ENCODE measurements at regions not wholly inside any gene's neighbourhood (a gene's known extent, or its start where the extent isn't known, plus 50 kb on each side); places are given as distances from the start of the nearest gene placed in this dataset.

DNA sequence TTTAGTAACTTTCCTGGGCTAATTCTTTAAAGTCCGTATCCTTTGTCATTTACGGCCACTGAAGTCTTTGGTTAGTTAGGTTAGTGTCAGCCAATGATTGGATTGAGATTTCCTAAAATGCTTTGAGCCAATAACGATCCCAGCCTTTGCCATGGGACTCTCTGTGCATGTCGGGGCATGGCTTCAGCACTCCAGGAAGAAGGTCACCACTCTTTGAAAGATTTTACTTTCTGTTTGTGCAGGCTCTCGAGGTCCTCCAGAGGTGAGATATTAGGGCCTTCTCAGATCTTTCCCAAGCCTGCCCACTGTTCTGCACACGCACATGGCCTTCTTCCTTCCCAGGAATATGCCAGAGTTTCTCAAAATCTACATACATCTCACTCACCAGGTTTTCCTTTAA lies 153.7 kb upstream of the ARGLU1 start:
- H3K36me3 ChIP-seq, result no peaks in the 10 kb centered on the region
- peaks cover 0 to 25% of the 10 kb centered on the region in 2 donors for H3K9me3 ChIP-seq
- H3K4me1 ChIP-seq, result no peaks in the 10 kb centered on the region
- TF ChIP-seq POLR2A (IDR thresholded peaks at IDR 0.05), result no peak
- TF ChIP-seq POLR2AphosphoS5 (IDR thresholded peaks at IDR 0.05), result no peak
- TF ChIP-seq, protein P1, sequence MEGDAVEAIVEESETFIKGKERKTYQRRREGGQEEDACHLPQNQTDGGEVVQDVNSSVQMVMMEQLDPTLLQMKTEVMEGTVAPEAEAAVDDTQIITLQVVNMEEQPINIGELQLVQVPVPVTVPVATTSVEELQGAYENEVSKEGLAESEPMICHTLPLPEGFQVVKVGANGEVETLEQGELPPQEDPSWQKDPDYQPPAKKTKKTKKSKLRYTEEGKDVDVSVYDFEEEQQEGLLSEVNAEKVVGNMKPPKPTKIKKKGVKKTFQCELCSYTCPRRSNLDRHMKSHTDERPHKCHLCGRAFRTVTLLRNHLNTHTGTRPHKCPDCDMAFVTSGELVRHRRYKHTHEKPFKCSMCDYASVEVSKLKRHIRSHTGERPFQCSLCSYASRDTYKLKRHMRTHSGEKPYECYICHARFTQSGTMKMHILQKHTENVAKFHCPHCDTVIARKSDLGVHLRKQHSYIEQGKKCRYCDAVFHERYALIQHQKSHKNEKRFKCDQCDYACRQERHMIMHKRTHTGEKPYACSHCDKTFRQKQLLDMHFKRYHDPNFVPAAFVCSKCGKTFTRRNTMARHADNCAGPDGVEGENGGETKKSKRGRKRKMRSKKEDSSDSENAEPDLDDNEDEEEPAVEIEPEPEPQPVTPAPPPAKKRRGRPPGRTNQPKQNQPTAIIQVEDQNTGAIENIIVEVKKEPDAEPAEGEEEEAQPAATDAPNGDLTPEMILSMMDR (IDR thresholded peaks at IDR 0.05), result no peak
- no peak overlapping the region for H3K4me3 ChIP-seq
- no peak overlapping the region for H3K27ac ChIP-seq
- DNase-seq (ENCODE audit: low spot score in 2 of 2), result no peak
- no peaks in the 10 kb centered on the region for H3K27me3 ChIP-seq
- intact Hi-C loops (cut with DNase I; ENCODE audit: low total_unique reads), result no loop called here

DNA sequence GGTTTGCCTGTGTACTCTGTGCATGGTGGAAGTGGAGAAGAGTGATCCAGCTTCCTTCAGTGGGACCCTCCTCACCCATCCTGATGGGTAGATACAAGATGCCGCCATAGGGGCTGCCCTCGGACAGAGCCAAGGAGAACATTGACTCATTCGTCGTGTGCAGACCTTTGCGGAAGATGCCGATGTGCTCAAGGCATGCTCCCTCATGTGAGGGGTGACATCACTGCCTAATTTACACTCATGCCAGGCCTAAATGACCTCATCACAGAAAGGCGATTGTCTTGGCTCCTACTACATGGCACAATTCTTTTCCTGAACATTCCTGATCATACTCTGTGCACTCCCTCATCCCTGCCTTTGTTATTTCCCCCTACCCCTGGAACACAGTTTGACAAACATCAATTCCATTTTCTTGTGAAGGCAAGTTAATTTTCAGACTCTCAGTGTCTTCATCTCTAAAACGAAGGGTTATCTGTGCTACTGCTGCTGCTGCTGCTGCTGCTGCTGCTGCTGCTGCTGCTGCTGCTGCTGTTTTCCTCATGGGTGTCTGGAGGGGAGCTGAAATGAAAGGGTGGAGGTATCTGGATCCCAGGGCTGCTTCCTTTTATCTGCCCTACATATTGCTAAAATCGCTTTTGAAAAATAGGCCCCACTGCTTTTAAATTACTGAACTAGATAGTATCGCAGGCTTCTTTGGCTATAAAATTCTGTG lies 146.5 kb upstream of the ARGLU1 start:
- TF ChIP-seq, protein P1 (IDR thresholded peaks at IDR 0.05), result no peak
- TF ChIP-seq POLR2A (IDR thresholded peaks at IDR 0.05), result no peak
- no peak for TF ChIP-seq POLR2AphosphoS5 (IDR thresholded peaks at IDR 0.05)
- intact Hi-C loops (cut with DNase I; ENCODE audit: low total_unique reads), result no loop called here
- peaks cover 0 to 4% of the 10 kb centered on the region in 2 donors for H3K4me1 ChIP-seq
- H3K4me3 ChIP-seq, result no peak overlapping the region
- no peaks in the 10 kb centered on the region for H3K27me3 ChIP-seq
- H3K9me3 ChIP-seq, result peaks cover 0 to 24% of the 10 kb centered on the region in 2 donors
- DNase-seq (ENCODE audit: low spot score in 2 of 2), result no peak
- H3K27ac ChIP-seq, result peak overlapping the region in 1 of 2 donors; percentile 26
- H3K36me3 ChIP-seq, result no peaks in the 10 kb centered on the region

DNA sequence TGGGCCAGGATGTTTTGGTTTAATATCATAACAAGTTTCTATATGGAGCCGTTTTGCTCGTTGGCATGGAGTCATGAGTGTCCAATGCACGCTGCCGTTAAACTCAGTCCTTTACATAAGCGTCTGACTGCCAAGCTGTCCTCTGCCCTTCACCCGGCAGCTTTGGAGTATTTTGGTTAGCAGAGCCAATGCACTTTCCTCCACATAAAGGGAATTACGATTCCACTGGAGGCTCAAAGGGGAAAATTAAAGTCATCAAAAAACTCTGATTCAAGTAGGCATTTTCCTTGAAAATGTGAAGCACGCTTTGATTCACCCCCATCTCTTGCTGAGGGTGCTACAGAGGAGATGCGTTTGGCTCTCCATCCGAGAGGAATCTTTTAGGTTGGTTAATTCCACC lies 144.4 kb upstream of the ARGLU1 start:
- no peak for DNase-seq (ENCODE audit: low spot score in 2 of 2)
- H3K27ac ChIP-seq, result no peak overlapping the region
- intact Hi-C loops (cut with DNase I; ENCODE audit: low total_unique reads), result no loop called here
- H3K4me1 ChIP-seq, result peaks cover 0 to 4% of the 10 kb centered on the region in 2 donors
- no peaks in the 10 kb centered on the region for H3K27me3 ChIP-seq
- no peak for TF ChIP-seq POLR2A (IDR thresholded peaks at IDR 0.05)
- no peaks in the 10 kb centered on the region for H3K36me3 ChIP-seq
- H3K9me3 ChIP-seq, result peaks cover 0 to 4% of the 10 kb centered on the region in 2 donors
- no peak overlapping the region for H3K4me3 ChIP-seq

DNA sequence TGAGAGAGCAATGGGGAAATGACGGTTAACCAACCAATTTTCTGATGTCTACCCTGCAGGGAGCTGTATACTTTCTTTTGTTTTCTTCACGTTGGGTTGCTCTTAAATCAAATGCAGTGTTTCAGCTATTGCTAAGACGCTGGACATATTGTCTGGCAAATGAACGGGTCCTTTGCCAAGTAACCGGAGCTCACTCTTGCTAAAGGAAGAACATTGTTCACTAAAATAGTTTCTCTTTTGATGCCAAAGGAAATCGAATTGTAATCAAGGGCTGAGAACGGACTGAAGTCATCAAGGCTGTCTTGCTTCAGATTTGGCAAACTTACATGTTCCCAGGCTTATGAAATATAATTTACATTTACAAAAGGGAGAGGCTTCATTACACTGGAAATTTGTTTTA lies 142.3 kb upstream of the ARGLU1 start:
- Histone ChIP-seq H3K36me3 (no peaks in the 10 kb centered on the region), H3K4me3 (peak overlapping the region in 2 of 3 donors; percentile 37 to 50), H3K27ac (peak overlapping the region; percentile 13 to 46), H3K27me3 (no peaks in the 10 kb centered on the region), H3K9me3 (no peaks in the 10 kb centered on the region), H3K4me1 (peaks cover 0 to 4% of the 10 kb centered on the region in 2 donors)
- TF ChIP-seq, protein P1 (IDR thresholded peaks at IDR 0.05), result no peak
- TF ChIP-seq POLR2A (IDR thresholded peaks at IDR 0.05) (no peak), POLR2AphosphoS5 (IDR thresholded peaks at IDR 0.05) (no peak)
- intact Hi-C loops (cut with DNase I; ENCODE audit: low total_unique reads), result no loop called here
- no peak for DNase-seq (ENCODE audit: low spot score in 2 of 2)

DNA sequence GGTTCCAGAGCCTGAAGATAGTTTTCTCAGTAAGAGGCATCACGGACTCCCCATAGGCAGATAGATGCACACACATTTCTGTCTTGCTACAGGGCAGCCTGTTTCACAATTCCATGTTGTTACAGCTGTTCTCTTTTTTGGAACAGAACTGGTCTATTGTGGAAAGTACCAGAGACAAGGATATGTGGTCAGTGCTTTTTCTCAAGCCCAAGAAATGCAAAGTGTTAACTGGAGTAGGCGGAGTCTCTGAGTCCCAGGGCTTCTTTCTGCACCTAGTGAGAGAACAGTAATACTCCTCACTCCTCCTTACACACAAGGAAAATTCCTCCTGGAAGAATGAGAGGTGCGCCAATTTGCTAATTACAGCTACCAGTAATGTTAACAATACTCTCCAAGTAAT lies 141.6 kb upstream of the ARGLU1 start:
- Histone ChIP-seq H3K9me3 (no peaks in the 10 kb centered on the region), H3K4me3 (peak overlapping the region in 2 of 3 donors; percentile 37 to 50), H3K4me1 (peaks cover 0 to 4% of the 10 kb centered on the region in 2 donors), H3K27ac (peak overlapping the region; percentile 13 to 46), H3K27me3 (no peaks in the 10 kb centered on the region), H3K36me3 (no peaks in the 10 kb centered on the region)
- DNase-seq (ENCODE audit: low spot score in 2 of 2), result no peak
- TF ChIP-seq POLR2AphosphoS5 (IDR thresholded peaks at IDR 0.05) (no peak), POLR2A (IDR thresholded peaks at IDR 0.05) (no peak)
- TF ChIP-seq, protein P1 (IDR thresholded peaks at IDR 0.05), result no peak
- intact Hi-C loops (cut with DNase I; ENCODE audit: low total_unique reads), result no loop called here

Data from breast epithelium (tissue), 4 donors.